H1 (cell line): ENCODE measurements at regions not wholly inside any gene's neighbourhood (a gene's known extent, or its start where the extent isn't known, plus 50 kb on each side); places are given as distances from the start of the nearest gene placed in this dataset.

ENCODE experiments used
- CTCF ChIA-PET: fragments of 300-600 bp; sonication (Branson Sonifier 250); formaldehyde crosslinking; loops from one replicate; lab custom pipeline; 2021; ENCODE audit not compliant: partially characterized antibody; lab: Charles Lee
- POLR2A ChIA-PET: fragments of 300-600 bp; sonication (Branson Sonifier 250); formaldehyde crosslinking; loops from one replicate; lab custom pipeline; 2021; ENCODE audit warnings: inconsistent platforms; ENCODE audit not compliant: partially characterized antibody; lab: Charles Lee
- DNase-seq, 2 experiments: peaks; one replicate each; pipeline versions ENCODE4 v3.0.0 to v3.0.0-alpha.2; 2010 to 2022; ENCODE audit warnings: low spot score in 2 of 2, low read depth in 1 of 2, mixed read lengths in 1 of 2
- FAIRE-seq: peaks from 2 replicates; lab custom pipeline; 2011; peaks lifted over from hg19 to GRCh38; lab: Jason Lieb, UNC
- H2AFZ ChIP-seq: 2 replicates; pipeline ENCODE4 v1.8.1; 2012; ENCODE audit warnings: low read length, inconsistent platforms
- H2AK5ac ChIP-seq: 2 replicates; pipeline ENCODE4 v1.6.1; 2013; ENCODE audit warnings: low read depth, low read length
- H2BK120ac ChIP-seq: replicated peaks from 2 replicates; pipeline ENCODE3; 2013; ENCODE audit warnings: low read depth, low read length, inconsistent platforms
- H2BK12ac ChIP-seq: 2 replicates; pipeline ENCODE4 v1.6.1; 2013; ENCODE audit warnings: low read depth, low read length
- H2BK15ac ChIP-seq: 2 replicates; pipeline ENCODE4 v1.6.1; 2013; ENCODE audit warnings: low read length
- H2BK20ac ChIP-seq: 2 replicates; pipeline ENCODE4 v1.6.1; 2013; ENCODE audit warnings: low read length
- H2BK5ac ChIP-seq: 2 replicates; pipeline ENCODE4 v1.6.1; 2013; ENCODE audit warnings: low read depth, low read length
- H3K14ac ChIP-seq: 2 replicates; pipeline ENCODE4 v1.6.1; 2013; ENCODE audit warnings: inconsistent platforms; ENCODE audit not compliant: insufficient read length
- H3K18ac ChIP-seq: 2 replicates; pipeline ENCODE4 v1.6.1; 2013; ENCODE audit warnings: low read length; ENCODE audit errors: extremely low read depth
- H3K23ac ChIP-seq: 2 replicates; pipeline ENCODE4 v1.6.1; 2013; ENCODE audit warnings: inconsistent platforms; ENCODE audit not compliant: insufficient read length
- H3K23me2 ChIP-seq: 2 replicates; pipeline ENCODE4 v1.6.1; 2013; ENCODE audit warnings: low read depth, low read length
- H3K27ac ChIP-seq: 2 replicates; pipeline ENCODE4 v1.6.1; 2011; ENCODE audit warnings: low read depth, low read length, inconsistent platforms
- H3K27me3 ChIP-seq, 4 experiments: replicated peaks in 1 of 4; 1 replicate in 1 of 4; 2 replicates in 3 of 4; pipeline versions ENCODE4 v1.6.1 to v1.8.1; 2011 to 2013; ENCODE audit warnings: low read length in 3 of 4, mild to moderate bottlenecking in 3 of 4, inconsistent platforms in 2 of 4, mixed read lengths in 2 of 4, moderate library complexity in 1 of 4; ENCODE audit not compliant: control insufficient read depth in 3 of 4, insufficient read depth in 3 of 4; ENCODE audit errors: extremely low read depth in 1 of 4
- H3K36me3 ChIP-seq, 4 experiments: 2 replicates each; pipeline versions ENCODE4 v1.6.1 to v1.8.1; 2011 to 2013; ENCODE audit warnings: mild to moderate bottlenecking in 4 of 4, low read length in 3 of 4, moderate library complexity in 2 of 4, control low read depth in 1 of 4, inconsistent platforms in 1 of 4; ENCODE audit not compliant: insufficient read depth in 4 of 4, control insufficient read depth in 2 of 4
- H3K4ac ChIP-seq: replicated peaks from 2 replicates; pipeline ENCODE3; 2013; ENCODE audit warnings: low read length, low read depth, mixed read lengths, inconsistent platforms; ENCODE audit not compliant: insufficient read length
- H3K4me1 ChIP-seq, 4 experiments: replicated peaks in 1 of 4; 1 replicate in 1 of 4; 2 replicates in 3 of 4; pipeline versions ENCODE4 v1.6.1 to v1.8.1; 2011 to 2013; ENCODE audit warnings: low read length in 3 of 4, inconsistent platforms in 2 of 4, mixed read lengths in 1 of 4; ENCODE audit not compliant: insufficient read depth in 4 of 4, control insufficient read depth in 3 of 4
- H3K4me2 ChIP-seq, 2 experiments: 2 replicates each; pipeline versions ENCODE4 v1.6.1 to v1.8.1; 2011 to 2013; ENCODE audit warnings: low read depth in 2 of 2, low read length in 2 of 2, control low read depth in 1 of 2, inconsistent platforms in 1 of 2, mild to moderate bottlenecking in 1 of 2; ENCODE audit not compliant: insufficient read depth in 1 of 2
- H3K4me3 ChIP-seq, 4 experiments: fragments of 200-600, 300-600 bp in 1 of 4; sonication (generic), shearing (Covaris generic), sonication (Bioruptor Twin) in 1 of 4; 2 replicates each; pipeline versions ENCODE4 v1.5.1 to v1.8.1; 2011 to 2016; ENCODE audit warnings: low read length in 4 of 4, low read depth in 3 of 4, control low read depth in 2 of 4, inconsistent platforms in 2 of 4, mild to moderate bottlenecking in 2 of 4, mixed read lengths in 1 of 4, moderate library complexity in 1 of 4; ENCODE audit not compliant: insufficient read depth in 2 of 4; ENCODE audit errors: extremely low read depth in 1 of 4
- H3K56ac ChIP-seq: replicated peaks from 2 replicates; pipeline ENCODE3; 2013; ENCODE audit warnings: low read depth, mild to moderate bottlenecking, mixed read lengths, low read length, inconsistent platforms; ENCODE audit not compliant: insufficient read length
- H3K79me1 ChIP-seq: 2 replicates; pipeline ENCODE4 v1.6.1; 2013; ENCODE audit warnings: low read depth, low read length, control low read depth
- H3K79me2 ChIP-seq, 2 experiments: 2 replicates each; pipeline versions ENCODE4 v1.6.1 to v1.8.1; 2012 to 2013; ENCODE audit warnings: low read length in 2 of 2, mild to moderate bottlenecking in 2 of 2, inconsistent platforms in 1 of 2; ENCODE audit not compliant: insufficient read depth in 2 of 2, control insufficient read depth in 1 of 2
- H3K9ac ChIP-seq, 4 experiments: replicated peaks in 1 of 4; 1 replicate in 1 of 4; 2 replicates in 3 of 4; pipeline versions ENCODE4 v1.6.1 to v1.8.1; 2011 to 2013; ENCODE audit warnings: low read depth in 3 of 4, low read length in 3 of 4, control low read depth in 2 of 4, mild to moderate bottlenecking in 2 of 4, moderate library complexity in 2 of 4, inconsistent platforms in 1 of 4; ENCODE audit errors: extremely low read depth in 1 of 4
- H3K9me3 ChIP-seq, 2 experiments: 2 replicates each; pipeline versions ENCODE4 v1.6.1 to v1.8.1; 2012 to 2013; ENCODE audit warnings: mild to moderate bottlenecking in 2 of 2, moderate library complexity in 2 of 2, control low read depth in 1 of 2, inconsistent platforms in 1 of 2, low read depth in 1 of 2, low read length in 1 of 2, mixed read lengths in 1 of 2; ENCODE audit not compliant: insufficient read depth in 2 of 2
- H4K20me1 ChIP-seq, 2 experiments: replicated peaks in 1 of 2; 2 replicates each; pipeline versions ENCODE3 to v1.8.1; 2011 to 2013; ENCODE audit warnings: inconsistent platforms in 2 of 2, low read length in 2 of 2, mild to moderate bottlenecking in 1 of 2; ENCODE audit not compliant: insufficient read depth in 2 of 2, control insufficient read depth in 1 of 2
- H4K5ac ChIP-seq: 2 replicates; pipeline ENCODE4 v1.6.1; 2013; ENCODE audit warnings: low read length, low read depth, mixed read lengths, inconsistent platforms; ENCODE audit not compliant: insufficient read length
- H4K8ac ChIP-seq: 2 replicates; pipeline ENCODE4 v1.8.0; 2013; ENCODE audit warnings: mild to moderate bottlenecking, moderate library complexity, low read length, inconsistent platforms; ENCODE audit not compliant: insufficient read depth; ENCODE audit errors: extremely low read depth
- H4K91ac ChIP-seq: replicated peaks from 2 replicates; pipeline ENCODE3; 2013; ENCODE audit warnings: low read length, mixed read lengths, inconsistent platforms; ENCODE audit not compliant: insufficient read length
- BRCA1 ChIP-seq: IDR thresholded peaks from 2 replicates; pipeline ENCODE4 v1.6.1; 2012; ENCODE audit warnings: low read depth, low read length, improper control_type of control experiment
- CEBPB ChIP-seq: IDR thresholded peaks from 2 replicates; pipeline ENCODE4 v1.6.1; 2012; ENCODE audit warnings: low read depth, low read length
- EZH2 ChIP-seq: fragments of 200-600 bp; sonication (generic); IDR thresholded peaks from 2 replicates; pipeline ENCODE4 v1.7.1; 2012; ENCODE audit warnings: low read depth, mild to moderate bottlenecking, moderate library complexity, low read length, inconsistent platforms; ENCODE audit not compliant: severe bottlenecking
- NRF1 ChIP-seq: IDR thresholded peaks from 2 replicates; pipeline ENCODE4 v1.6.1; 2011; ENCODE audit warnings: mild to moderate bottlenecking, low read depth, low read length, improper control_type of control experiment
- TBP ChIP-seq: IDR thresholded peaks from 2 replicates; pipeline ENCODE4 v1.6.1; 2011; ENCODE audit warnings: low read depth, low read length, improper control_type of control experiment
- WGBS, 2 experiments: shearing (Covaris generic) in 1 of 2; methylation state at CpG; one replicate each; pipeline versions ENCODE4 v1.1.6 to v1.1.7; 2013 to 2015; ENCODE audit warnings: low lambda C conversion rate in 2 of 2, mixed read lengths in 2 of 2, inconsistent platforms in 1 of 2, low coverage in 1 of 2, missing lambda C conversion rate in 1 of 2; ENCODE audit not compliant: insufficient replicate concordance in 2 of 2, insufficient coverage in 1 of 2, insufficient read length in 1 of 2; ENCODE audit errors: extremely low coverage in 1 of 2, missing lambda C conversion rate in 1 of 2; 5-methylcytosine and 5-hydroxymethylcytosine counted together

DNA sequence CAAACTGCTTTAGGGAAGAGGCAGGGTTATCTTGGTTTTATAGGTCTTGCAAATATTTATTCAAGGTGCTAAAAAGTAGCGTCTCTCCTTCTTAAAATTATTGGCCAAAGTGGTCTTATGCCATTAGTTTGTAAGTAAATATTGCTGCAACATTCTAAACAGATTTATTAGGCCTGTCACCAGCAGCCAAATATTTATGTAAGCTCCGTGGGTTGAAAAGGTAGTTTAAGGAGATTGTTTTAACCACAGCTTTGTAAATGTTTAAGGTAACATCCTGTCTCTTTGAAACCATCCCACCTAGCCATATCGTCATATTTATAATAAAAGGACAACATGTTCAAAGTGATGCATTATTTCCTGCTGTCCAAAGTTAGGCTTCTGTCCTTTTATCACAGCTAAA lies 210.1 kb upstream of the LNX1 start:
- FAIRE-seq: no peak
- Histone ChIP-seq H3K14ac (no peak overlapping the region), H3K56ac (no peak overlapping the region), H2BK15ac (no peak overlapping the region), H3K9ac (no peak overlapping the region), H3K27me3 (no peaks in the 10 kb centered on the region), H3K23me2 (no peaks in the 10 kb centered on the region), H2BK120ac (no peak overlapping the region), H3K79me1 (no peaks in the 10 kb centered on the region), H4K5ac (no peak overlapping the region), H3K4me2 (no peak overlapping the region), H2AFZ (no peak overlapping the region), H3K23ac (no peak overlapping the region), H3K4ac (no peak overlapping the region), H3K79me2 (no peaks in the 10 kb centered on the region), H4K91ac (no peak overlapping the region), H3K4me3 (no peak overlapping the region), H2AK5ac (no peak overlapping the region), H3K36me3 (no peaks in the 10 kb centered on the region), H3K4me1 (no peaks in the 10 kb centered on the region), H4K20me1 (peaks cover 0 to 2% of the 10 kb centered on the region in 2 experiments), H3K9me3 (no peaks in the 10 kb centered on the region), H2BK20ac (no peak overlapping the region), H4K8ac (no peak overlapping the region), H2BK5ac (no peak overlapping the region), H3K27ac (no peak overlapping the region), H2BK12ac (no peak overlapping the region), H3K18ac (no peak overlapping the region)
- 84% methylated on average over 3 of the region's 3 CpGs; no CpG with 5 or more reads in 1 of the 2 experiments for WGBS, 2 experiments
- TF ChIP-seq BRCA1 (no peak), CEBPB (no peak), EZH2 (no peak), TBP (no peak), NRF1 (no peak)
- POLR2A ChIA-PET: no interaction called here
- CTCF ChIA-PET: interaction anchor here (1.1 kb wide), 1 partner anchor 364 kb away, joined by 4 read pairs; no protein-coding TSS in a partner anchor
- DNase-seq: no peak
